ENCODE measurements at regions not wholly inside any gene's neighbourhood (a gene's known extent, or its start where the extent isn't known, plus 50 kb on each side); places are given as distances from the start of the nearest gene placed in this dataset.
"Not testable (repeated sequence)": the region's sequence is repeated elsewhere in the genome, so short reads cannot be mapped to it uniquely, and the experiment has no call there.

- intact Hi-C loops (cut with DNase I); H3K27ac ChIP-seq; H3K27me3 ChIP-seq; H3K9me3 ChIP-seq; H3K9ac ChIP-seq (ENCODE audit: low read depth in 2 of 2, low read length in 2 of 2); DNase-seq; H3K4me3 ChIP-seq; H3K4me1 ChIP-seq; H3K36me3 ChIP-seq: not testable (repeated sequence)
These were observed 66.2 kb downstream of the SYT15 start for GRCh38 chr10:46645110-46645509.

GRCh38 chr10:46646132-46646531 lies 67.2 kb downstream of the SYT15 start:
- H3K4me3 ChIP-seq; H3K27me3 ChIP-seq; H3K27ac ChIP-seq; H3K9me3 ChIP-seq; H3K4me1 ChIP-seq; H3K9ac ChIP-seq (ENCODE audit: low read depth in 2 of 2, low read length in 2 of 2); intact Hi-C loops (cut with DNase I); DNase-seq; H3K36me3 ChIP-seq: not testable (repeated sequence)

GRCh38 chr10:46650967-46651366 lies 72.0 kb downstream of the SYT15 start:
- intact Hi-C loops (cut with DNase I); H3K4me3 ChIP-seq; H3K36me3 ChIP-seq; H3K27ac ChIP-seq; H3K4me1 ChIP-seq; H3K9ac ChIP-seq (ENCODE audit: low read depth in 2 of 2, low read length in 2 of 2); H3K9me3 ChIP-seq; DNase-seq; H3K27me3 ChIP-seq: not testable (repeated sequence)

DNA sequence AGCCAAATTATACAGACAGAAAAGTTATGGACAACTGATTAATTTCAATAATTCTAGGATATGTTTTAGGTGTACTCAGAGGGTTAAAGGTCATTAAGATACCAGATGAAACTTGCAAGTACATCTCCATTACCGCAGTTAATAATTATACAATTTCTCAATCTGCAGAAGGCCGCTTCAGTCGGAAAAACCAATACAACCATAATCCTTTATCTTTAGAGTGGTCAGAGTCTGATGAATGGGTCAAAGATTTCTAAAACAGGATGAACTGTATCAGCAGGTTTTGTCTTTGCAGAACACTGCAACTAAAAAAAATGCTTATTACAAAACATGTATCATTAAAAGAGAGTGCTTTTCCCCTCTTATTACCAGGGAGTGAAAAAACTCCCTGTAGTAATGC lies 78.5 kb downstream of the SYT15 start:
- H3K36me3 ChIP-seq; H3K27me3 ChIP-seq; intact Hi-C loops (cut with DNase I); DNase-seq; H3K4me1 ChIP-seq; H3K27ac ChIP-seq; H3K9me3 ChIP-seq; H3K9ac ChIP-seq (ENCODE audit: low read depth in 2 of 2, low read length in 2 of 2); H3K4me3 ChIP-seq: not testable (repeated sequence)

DNA sequence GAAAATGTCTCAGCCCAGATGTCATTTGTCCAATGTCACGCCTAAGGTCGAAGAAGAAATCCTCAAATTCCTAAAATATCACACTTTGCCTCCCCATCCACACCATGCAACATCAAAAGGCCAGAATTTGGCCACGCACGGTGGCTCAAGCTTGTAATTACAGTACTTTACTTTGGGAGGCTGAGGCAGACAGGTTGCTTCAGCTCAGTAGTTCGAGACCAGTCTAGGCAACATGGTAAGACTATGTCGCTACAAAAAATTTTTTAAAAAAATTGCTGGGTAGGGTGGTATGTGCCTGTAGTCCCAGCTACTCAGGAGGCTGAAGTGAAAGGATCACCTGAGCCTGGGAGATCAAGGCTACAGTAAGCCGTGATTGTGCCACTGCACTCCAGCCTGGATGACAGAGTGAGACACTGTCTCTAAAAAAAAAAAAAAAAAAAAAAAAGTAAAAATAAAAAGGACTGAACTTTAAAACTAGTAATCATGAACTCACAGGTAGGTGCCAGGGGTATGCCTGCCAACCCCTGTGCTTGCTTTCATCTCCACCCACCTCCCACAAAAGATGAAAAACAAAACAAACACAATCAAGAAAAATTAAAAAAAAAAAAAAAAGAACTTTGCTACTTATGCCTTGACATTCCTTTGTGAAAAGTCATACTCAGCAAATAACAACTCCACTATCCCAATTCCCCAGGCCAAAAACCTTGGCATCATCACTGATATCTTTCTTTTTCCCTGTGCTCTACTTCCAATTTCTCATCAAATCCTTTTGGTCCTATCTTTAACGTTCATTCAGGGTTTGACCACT lies 81.3 kb downstream of the SYT15 start:
- H3K36me3 ChIP-seq; H3K9me3 ChIP-seq; intact Hi-C loops (cut with DNase I): not testable (repeated sequence)

GRCh38 chr10:46660835-46661164 lies 81.9 kb downstream of the SYT15 start:
- H3K9me3 ChIP-seq; H3K36me3 ChIP-seq; H3K4me1 ChIP-seq; H3K9ac ChIP-seq (ENCODE audit: low read depth in 2 of 2, low read length in 2 of 2); H3K27me3 ChIP-seq; H3K4me3 ChIP-seq; DNase-seq; intact Hi-C loops (cut with DNase I); H3K27ac ChIP-seq: not testable (repeated sequence)

More for the DNA sequence above, 81.3 kb downstream of the SYT15 start:
- not testable (repeated sequence) for H3K4me1 ChIP-seq; H3K4me3 ChIP-seq; H3K27me3 ChIP-seq; H3K9ac ChIP-seq (ENCODE audit: low read depth in 2 of 2, low read length in 2 of 2); DNase-seq; H3K27ac ChIP-seq

- DNase-seq; H3K9me3 ChIP-seq; intact Hi-C loops (cut with DNase I); H3K9ac ChIP-seq (ENCODE audit: low read depth in 2 of 2, low read length in 2 of 2); H3K27ac ChIP-seq; H3K36me3 ChIP-seq; H3K4me3 ChIP-seq; H3K27me3 ChIP-seq; H3K4me1 ChIP-seq: not testable (repeated sequence)
These were observed 86.6 kb downstream of the SYT15 start for GRCh38 chr10:46665536-46665935.

DNA sequence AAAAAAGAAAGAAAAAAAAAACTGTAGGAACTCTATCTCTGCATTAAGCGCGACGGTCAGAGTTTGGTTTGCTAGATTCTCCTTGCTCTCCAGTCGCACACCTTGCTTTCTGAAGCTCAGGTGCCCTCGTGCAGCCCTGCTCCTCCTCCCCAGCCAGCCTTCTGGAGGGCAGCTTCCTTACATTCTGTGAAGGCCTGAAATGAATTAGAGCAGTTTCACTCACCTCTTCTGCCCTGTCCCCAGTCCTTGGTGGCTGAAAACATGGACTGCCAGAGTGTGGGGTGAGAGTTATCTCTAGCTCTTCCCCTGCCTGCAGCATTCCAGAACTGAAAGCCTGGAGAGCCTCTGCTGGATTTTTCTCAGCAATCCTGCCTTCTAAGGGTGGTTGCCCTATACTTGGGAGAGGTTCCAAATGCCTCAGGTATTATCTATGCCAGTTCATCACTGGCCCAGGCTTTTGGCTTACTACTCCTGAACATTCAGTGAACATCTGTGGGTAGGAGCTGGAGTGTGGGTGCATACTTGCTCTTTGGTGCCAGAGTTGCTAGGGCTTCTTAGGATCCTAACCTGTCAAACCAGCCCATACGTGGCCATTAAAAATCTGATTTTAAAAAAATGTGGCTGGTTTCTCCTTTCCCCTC lies 89.5 kb downstream of the SYT15 start:
- H3K27ac ChIP-seq; intact Hi-C loops (cut with DNase I); H3K36me3 ChIP-seq; H3K27me3 ChIP-seq; H3K9ac ChIP-seq (ENCODE audit: low read depth in 2 of 2, low read length in 2 of 2); DNase-seq; H3K4me3 ChIP-seq; H3K4me1 ChIP-seq; H3K9me3 ChIP-seq: not testable (repeated sequence)

DNA sequence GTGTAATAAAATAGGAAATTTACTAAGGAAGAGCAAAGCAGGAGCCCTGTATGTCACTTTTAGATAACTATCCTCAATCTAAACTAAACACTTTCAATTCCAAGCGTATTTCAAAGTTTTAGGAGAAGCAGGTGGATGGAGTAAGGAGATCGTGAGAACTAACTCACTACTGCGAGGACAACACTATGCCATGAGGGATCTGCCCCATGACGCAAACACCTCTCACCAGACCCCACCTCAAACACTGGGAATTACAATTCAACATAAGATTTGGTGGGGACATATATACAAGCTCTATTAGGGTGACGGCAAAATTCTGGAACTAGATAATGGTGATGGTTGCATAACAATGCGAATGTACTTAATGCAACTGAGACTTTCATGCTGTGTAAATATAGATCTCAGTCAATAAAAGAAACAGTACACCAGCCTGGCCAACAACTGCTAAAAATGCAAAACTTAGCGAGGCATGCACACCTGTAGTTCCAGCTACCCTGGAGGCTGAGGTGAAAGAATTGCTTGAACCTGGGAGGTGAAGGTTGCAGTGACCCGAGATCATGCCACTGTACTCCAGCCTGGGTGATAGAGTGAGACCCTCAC lies 99.0 kb downstream of the SYT15 start:
- H3K27me3 ChIP-seq; H3K4me3 ChIP-seq; H3K4me1 ChIP-seq; DNase-seq; intact Hi-C loops (cut with DNase I); H3K27ac ChIP-seq; H3K36me3 ChIP-seq; H3K9me3 ChIP-seq; H3K9ac ChIP-seq (ENCODE audit: low read depth in 2 of 2, low read length in 2 of 2): not testable (repeated sequence)

- H3K4me1 ChIP-seq; H3K27me3 ChIP-seq; H3K4me3 ChIP-seq; H3K36me3 ChIP-seq; intact Hi-C loops (cut with DNase I); H3K27ac ChIP-seq; DNase-seq; H3K9me3 ChIP-seq; H3K9ac ChIP-seq (ENCODE audit: low read depth in 2 of 2, low read length in 2 of 2): not testable (repeated sequence)
These were observed 112.5 kb downstream of the SYT15 start for GRCh38 chr10:46691397-46691796.

DNA sequence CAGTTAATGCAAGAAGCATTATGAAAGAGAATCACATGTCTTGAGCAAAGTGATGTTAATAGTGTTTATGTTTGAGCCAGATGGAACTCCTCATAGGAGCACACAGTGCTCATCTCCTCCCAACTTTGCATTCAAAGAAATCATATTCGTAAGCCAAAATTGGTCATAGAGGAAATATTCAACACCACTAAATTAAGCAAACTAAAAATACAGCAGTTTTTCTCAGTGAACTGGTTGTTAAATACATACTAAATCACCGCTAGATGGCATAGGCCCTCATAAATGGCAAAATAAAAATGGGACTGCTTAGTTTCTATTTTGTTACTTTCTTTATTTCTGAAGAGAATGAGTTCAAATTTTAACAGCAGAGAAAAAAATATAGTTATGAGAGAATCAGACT lies 114.3 kb downstream of the SYT15 start:
- H3K27me3 ChIP-seq; H3K36me3 ChIP-seq; intact Hi-C loops (cut with DNase I); H3K27ac ChIP-seq; H3K4me1 ChIP-seq; H3K9me3 ChIP-seq; H3K9ac ChIP-seq (ENCODE audit: low read depth in 2 of 2, low read length in 2 of 2); DNase-seq; H3K4me3 ChIP-seq: not testable (repeated sequence)

DNA sequence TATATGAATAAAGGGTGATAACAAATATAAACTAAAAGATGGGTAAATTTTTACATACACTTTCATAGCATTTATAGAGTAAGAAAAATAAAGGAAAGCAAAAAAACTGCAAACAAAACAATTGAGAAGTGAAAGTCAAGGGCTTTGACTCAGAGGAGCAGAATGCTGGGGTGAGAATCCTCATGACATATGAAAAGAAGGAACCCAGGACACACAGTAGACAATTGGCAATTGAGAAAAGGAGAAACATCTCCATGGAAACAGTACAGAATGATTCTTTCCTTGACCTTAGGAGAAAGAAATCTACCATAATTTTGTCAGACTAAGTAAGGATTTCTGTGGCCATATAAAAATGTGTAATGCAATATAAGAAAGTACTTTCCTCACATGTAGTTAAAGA lies 138.3 kb downstream of the SYT15 start:
- not testable (repeated sequence) for H3K9me3 ChIP-seq, DNase-seq

GRCh38 chr10:46718014-46718413 lies 139.1 kb downstream of the SYT15 start:
- H3K9ac ChIP-seq (ENCODE audit: low read depth in 2 of 2, low read length in 2 of 2); H3K9me3 ChIP-seq; H3K36me3 ChIP-seq; H3K4me1 ChIP-seq; intact Hi-C loops (cut with DNase I); H3K4me3 ChIP-seq; H3K27me3 ChIP-seq; H3K27ac ChIP-seq; DNase-seq: not testable (repeated sequence)

More for the DNA sequence above, 138.3 kb downstream of the SYT15 start:
- H3K27me3 ChIP-seq; H3K27ac ChIP-seq; H3K36me3 ChIP-seq; H3K4me3 ChIP-seq; H3K9ac ChIP-seq (ENCODE audit: low read depth in 2 of 2, low read length in 2 of 2); intact Hi-C loops (cut with DNase I); H3K4me1 ChIP-seq: not testable (repeated sequence)
